Esophagus muscularis mucosa (tissue), 4 donors: ENCODE measurements at regions not wholly inside any gene's neighbourhood (a gene's known extent, or its start where the extent isn't known, plus 50 kb on each side); places are given as distances from the start of the nearest gene placed in this dataset.

ENCODE experiments used
- CTCF ChIP-seq, 3 experiments: fragments of 200-600 bp in 2 of 3; fragments of 450-650 bp in 1 of 3; sonication (generic) in 2 of 3; IDR thresholded peaks; one replicate each; pipeline ENCODE4 v1.5.1; 2017 to 2019; ENCODE audit warnings: antibody characterized with exemption in 3 of 3, mild to moderate bottlenecking in 2 of 3, moderate library complexity in 1 of 3
- EP300 ChIP-seq: sonication (generic); formaldehyde crosslinking; IDR thresholded peaks from one replicate; pipeline ENCODE4 v1.6.1; 2017; ENCODE audit warnings: antibody characterized with exemption
- POLR2A ChIP-seq: fragments of 450-650 bp; IDR thresholded peaks from one replicate; pipeline ENCODE4 v1.6.1; 2017; ENCODE audit warnings: antibody characterized with exemption, moderate library complexity, mild to moderate bottlenecking, low read depth

GRCh38 chr2:378364-378763 is 90.5 kb upstream of the ALKAL2 start:
- no peak for TF ChIP-seq POLR2A
- TF ChIP-seq EP300 = no peak
- no peak for TF ChIP-seq CTCF (IDR thresholded peaks at IDR 0.05)
